ENCODE measurements at regions not wholly inside any gene's neighbourhood (a gene's known extent, or its start where the extent isn't known, plus 50 kb on each side); places are given as distances from the start of the nearest gene placed in this dataset.

GRCh38 chr18:37640504-37640903, 74.9 kb upstream of the CELF4 start:
- Histone ChIP-seq H3K27ac (ENCODE audit: low read depth, low read length, poor library complexity, severe bottlenecking) (no peak overlapping the region), H3K4me1 (ENCODE audit: insufficient read depth, low read length, poor library complexity, severe bottlenecking) (no peaks in the 10 kb centered on the region), H3K9me2 (ENCODE audit: insufficient read depth, low read length) (no peaks in the 10 kb centered on the region), H3K79me2 (ENCODE audit: insufficient read depth, low read depth, low read length) (no peaks in the 10 kb centered on the region), H3K36me3 (ENCODE audit: insufficient read depth, low read length) (no peaks in the 10 kb centered on the region), H3K9me3 (ENCODE audit: low read length) (no peaks in the 10 kb centered on the region), H4K20me1 (ENCODE audit: insufficient read depth, low read length) (no peaks in the 10 kb centered on the region), H3K4me3 (ENCODE audit: low read depth, low read length, poor library complexity, severe bottlenecking) (no peak overlapping the region), H3K4me2 (ENCODE audit: low read length) (no peak overlapping the region), H2AFZ (ENCODE audit: low read length) (no peak overlapping the region)
- BruUV-seq (replicated peaks), result no TSS peak
- DNase-seq (ENCODE audit: low spot score), result no peak
- ChIA-PET POLR2A (no interaction called here), CTCF (ENCODE audit: unreplicated experiment) (no interaction called here)
- TF ChIP-seq EZH2phosphoT487 (IDR thresholded peaks at IDR 0.05; ENCODE audit: borderline replicate concordance, low read depth, low read length) (no peak), CTCF (conservative IDR thresholded peaks at IDR 0.05; ENCODE audit: low read length) (no peak)
- intact Hi-C loops (cut with micrococcal nuclease; ENCODE audit: unreplicated experiment), result no loop called here

GRCh38 chr18:37639846-37640245, 74.2 kb upstream of the CELF4 start:
- Histone ChIP-seq H3K4me1 (ENCODE audit: insufficient read depth, low read length, poor library complexity, severe bottlenecking) (no peaks in the 10 kb centered on the region), H3K27ac (ENCODE audit: low read depth, low read length, poor library complexity, severe bottlenecking) (no peak overlapping the region), H2AFZ (ENCODE audit: low read length) (no peak overlapping the region), H3K9me2 (ENCODE audit: insufficient read depth, low read length) (no peaks in the 10 kb centered on the region), H3K4me2 (ENCODE audit: low read length) (no peak overlapping the region), H4K20me1 (ENCODE audit: insufficient read depth, low read length) (no peaks in the 10 kb centered on the region), H3K79me2 (ENCODE audit: insufficient read depth, low read depth, low read length) (no peaks in the 10 kb centered on the region), H3K9me3 (ENCODE audit: low read length) (no peaks in the 10 kb centered on the region), H3K4me3 (ENCODE audit: low read depth, low read length, poor library complexity, severe bottlenecking) (no peak overlapping the region), H3K36me3 (ENCODE audit: insufficient read depth, low read length) (no peaks in the 10 kb centered on the region)
- BruUV-seq (replicated peaks), result no TSS peak
- no peak for DNase-seq (ENCODE audit: low spot score)
- intact Hi-C loops (cut with micrococcal nuclease; ENCODE audit: unreplicated experiment), result no loop called here
- POLR2A ChIA-PET, result no interaction called here
- TF ChIP-seq EZH2phosphoT487 (IDR thresholded peaks at IDR 0.05; ENCODE audit: borderline replicate concordance, low read depth, low read length) (no peak), CTCF (conservative IDR thresholded peaks at IDR 0.05; ENCODE audit: low read length) (no peak)
- CTCF ChIA-PET (ENCODE audit: unreplicated experiment), result no interaction called here

- Histone ChIP-seq H3K36me3 (ENCODE audit: insufficient read depth, low read length) (no peaks in the 10 kb centered on the region), H3K4me1 (ENCODE audit: insufficient read depth, low read length, poor library complexity, severe bottlenecking) (no peaks in the 10 kb centered on the region), H3K9me2 (ENCODE audit: insufficient read depth, low read length) (no peaks in the 10 kb centered on the region), H3K9me3 (ENCODE audit: low read length) (no peaks in the 10 kb centered on the region), H3K4me3 (ENCODE audit: low read depth, low read length, poor library complexity, severe bottlenecking) (no peak overlapping the region), H2AFZ (ENCODE audit: low read length) (no peak overlapping the region), H4K20me1 (ENCODE audit: insufficient read depth, low read length) (no peaks in the 10 kb centered on the region), H3K79me2 (ENCODE audit: insufficient read depth, low read depth, low read length) (no peaks in the 10 kb centered on the region), H3K4me2 (ENCODE audit: low read length) (no peak overlapping the region), H3K27ac (ENCODE audit: low read depth, low read length, poor library complexity, severe bottlenecking) (no peak overlapping the region)
- ChIA-PET POLR2A (no interaction called here), CTCF (ENCODE audit: unreplicated experiment) (no interaction called here)
- DNase-seq (ENCODE audit: low spot score), result no peak
- no TSS peak for BruUV-seq (replicated peaks)
- intact Hi-C loops (cut with micrococcal nuclease; ENCODE audit: unreplicated experiment), result no loop called here
- TF ChIP-seq CTCF (conservative IDR thresholded peaks at IDR 0.05; ENCODE audit: low read length) (no peak), EZH2phosphoT487 (IDR thresholded peaks at IDR 0.05; ENCODE audit: borderline replicate concordance, low read depth, low read length) (no peak)
These were observed 71.9 kb upstream of the CELF4 start for GRCh38 chr18:37637478-37637850.
